ENCODE measurements at regions not wholly inside any gene's neighbourhood (a gene's known extent, or its start where the extent isn't known, plus 50 kb on each side); places are given as distances from the start of the nearest gene placed in this dataset.

DNA sequence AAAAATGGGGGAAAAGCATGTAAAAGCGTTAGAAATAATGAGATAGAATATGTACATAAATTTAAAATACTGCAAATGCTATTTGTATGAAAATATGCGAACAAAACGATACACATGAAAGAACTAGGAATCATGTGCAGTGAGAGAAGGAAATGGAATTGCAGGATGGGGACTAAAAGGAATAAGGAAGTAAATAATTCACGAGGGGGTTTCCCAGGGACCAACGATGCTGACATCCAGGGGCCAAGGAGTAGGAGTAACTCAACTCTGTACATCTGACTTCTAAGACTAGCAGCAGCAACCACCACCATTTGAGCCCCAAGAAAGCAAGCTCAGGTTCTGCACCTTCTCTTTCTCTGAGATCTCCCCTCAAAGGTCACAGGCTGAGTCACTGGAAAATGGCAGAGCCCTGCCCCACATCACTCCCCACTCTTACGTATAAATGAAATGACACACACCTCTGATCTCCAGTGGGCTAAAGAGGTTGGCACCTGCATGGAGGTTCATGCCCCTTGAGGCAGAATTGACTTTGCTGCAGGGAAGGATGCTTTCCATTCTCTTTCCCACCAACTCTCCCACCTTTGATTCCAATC is 100.0 kb upstream of the DLG1 start:
- TF ChIP-seq, protein P1, sequence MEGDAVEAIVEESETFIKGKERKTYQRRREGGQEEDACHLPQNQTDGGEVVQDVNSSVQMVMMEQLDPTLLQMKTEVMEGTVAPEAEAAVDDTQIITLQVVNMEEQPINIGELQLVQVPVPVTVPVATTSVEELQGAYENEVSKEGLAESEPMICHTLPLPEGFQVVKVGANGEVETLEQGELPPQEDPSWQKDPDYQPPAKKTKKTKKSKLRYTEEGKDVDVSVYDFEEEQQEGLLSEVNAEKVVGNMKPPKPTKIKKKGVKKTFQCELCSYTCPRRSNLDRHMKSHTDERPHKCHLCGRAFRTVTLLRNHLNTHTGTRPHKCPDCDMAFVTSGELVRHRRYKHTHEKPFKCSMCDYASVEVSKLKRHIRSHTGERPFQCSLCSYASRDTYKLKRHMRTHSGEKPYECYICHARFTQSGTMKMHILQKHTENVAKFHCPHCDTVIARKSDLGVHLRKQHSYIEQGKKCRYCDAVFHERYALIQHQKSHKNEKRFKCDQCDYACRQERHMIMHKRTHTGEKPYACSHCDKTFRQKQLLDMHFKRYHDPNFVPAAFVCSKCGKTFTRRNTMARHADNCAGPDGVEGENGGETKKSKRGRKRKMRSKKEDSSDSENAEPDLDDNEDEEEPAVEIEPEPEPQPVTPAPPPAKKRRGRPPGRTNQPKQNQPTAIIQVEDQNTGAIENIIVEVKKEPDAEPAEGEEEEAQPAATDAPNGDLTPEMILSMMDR (IDR thresholded peaks at IDR 0.05) = no peak
- TF ChIP-seq EZH2 (IDR thresholded peaks at IDR 0.05; ENCODE audit: borderline replicate concordance, insufficient read depth, low read depth, low read length, poor library complexity, severe bottlenecking) = no peak

All from B cell (primary cell).